Osteoblast (primary cell): ENCODE measurements at regions not wholly inside any gene's neighbourhood (a gene's known extent, or its start where the extent isn't known, plus 50 kb on each side); places are given as distances from the start of the nearest gene placed in this dataset.

Experiments
- DNase-seq: peaks from one replicate; pipeline ENCODE4 v3.0.0; 2011; ENCODE audit warnings: low spot score, mixed read lengths; ENCODE audit not compliant: insufficient read length; ENCODE audit errors: missing footprints
- H2AFZ ChIP-seq: 2 replicates; pipeline ENCODE4 v1.6.0; 2011; ENCODE audit warnings: mild to moderate bottlenecking, low read length
- H3K27ac ChIP-seq: 2 replicates; pipeline ENCODE4 v1.5.1; 2011; ENCODE audit warnings: mild to moderate bottlenecking, low read depth, low read length, moderate library complexity
- H3K27me3 ChIP-seq: 2 replicates; pipeline ENCODE4 v1.6.0; 2012; ENCODE audit warnings: mild to moderate bottlenecking, control low read depth, inconsistent platforms, low read length, moderate library complexity; ENCODE audit not compliant: insufficient read depth
- H3K36me3 ChIP-seq: 2 replicates; pipeline ENCODE4 v1.5.1; 2011; ENCODE audit warnings: mild to moderate bottlenecking, low read length, control low read depth, moderate library complexity; ENCODE audit not compliant: insufficient read depth
- H3K4me1 ChIP-seq: 2 replicates; pipeline ENCODE4 v1.5.1; 2011; ENCODE audit warnings: mild to moderate bottlenecking, low read length, control low read depth, moderate library complexity; ENCODE audit not compliant: insufficient read depth
- H3K4me2 ChIP-seq: 2 replicates; pipeline ENCODE4 v1.6.0; 2011; ENCODE audit warnings: mild to moderate bottlenecking, low read length; ENCODE audit not compliant: insufficient read depth
- H3K4me3 ChIP-seq: fragments of 200-600 bp; sonication (generic); 3 replicates; pipeline ENCODE4 v1.5.1; 2012; ENCODE audit warnings: mild to moderate bottlenecking, low read length, inconsistent platforms; ENCODE audit not compliant: insufficient read depth
- H3K79me2 ChIP-seq: 2 replicates; pipeline ENCODE4 v1.6.0; 2012; ENCODE audit warnings: mild to moderate bottlenecking, low read length, control low read depth, inconsistent platforms; ENCODE audit not compliant: insufficient read depth
- H3K9me3 ChIP-seq: 2 replicates; pipeline ENCODE4 v1.5.1; 2011; ENCODE audit warnings: low read depth, low read length, control low read depth
- H4K20me1 ChIP-seq: 2 replicates; pipeline ENCODE4 v1.6.0; 2012; ENCODE audit warnings: mild to moderate bottlenecking, low read length, control low read depth; ENCODE audit not compliant: insufficient read depth
- CTCF ChIP-seq: IDR thresholded peaks from 2 replicates; pipeline ENCODE4 v1.5.1; 2011; ENCODE audit warnings: mild to moderate bottlenecking, low read depth, low read length, moderate library complexity; ENCODE audit errors: extremely low read depth

GRCh38 chr4:34922325-34922724, 1322.0 kb downstream of the ARAP2 start:
- no peak for DNase-seq
- H2AFZ ChIP-seq: no peak overlapping the region
- no peak overlapping the region for H3K4me3 ChIP-seq
- no peak overlapping the region for H3K27ac ChIP-seq
- no peaks in the 10 kb centered on the region for H3K79me2 ChIP-seq
- H3K4me2 ChIP-seq: no peak overlapping the region
- H3K36me3 ChIP-seq: no peaks in the 10 kb centered on the region
- H3K4me1 ChIP-seq: no peaks in the 10 kb centered on the region
- H4K20me1 ChIP-seq: no peaks in the 10 kb centered on the region
- TF ChIP-seq CTCF: no peak
- H3K27me3 ChIP-seq: no peaks in the 10 kb centered on the region
- no peaks in the 10 kb centered on the region for H3K9me3 ChIP-seq

- Histone ChIP-seq H3K27ac (no peak overlapping the region), H3K27me3 (no peaks in the 10 kb centered on the region), H3K36me3 (no peaks in the 10 kb centered on the region), H3K4me3 (no peak overlapping the region), H4K20me1 (no peaks in the 10 kb centered on the region), H3K79me2 (no peaks in the 10 kb centered on the region), H3K9me3 (no peaks in the 10 kb centered on the region), H3K4me1 (no peaks in the 10 kb centered on the region), H3K4me2 (no peak overlapping the region), H2AFZ (no peak overlapping the region)
- no peak for DNase-seq
- no peak for TF ChIP-seq CTCF
Measured at GRCh38 chr4:34932591-34932990, 1311.7 kb downstream of the ARAP2 start.

- Histone ChIP-seq H3K4me1 (no peaks in the 10 kb centered on the region), H4K20me1 (no peaks in the 10 kb centered on the region), H3K27ac (no peak overlapping the region), H3K27me3 (no peaks in the 10 kb centered on the region), H3K79me2 (no peaks in the 10 kb centered on the region), H3K9me3 (peaks cover 2% of the 10 kb centered on the region), H3K36me3 (no peaks in the 10 kb centered on the region), H3K4me3 (no peak overlapping the region), H3K4me2 (no peak overlapping the region), H2AFZ (no peak overlapping the region)
- TF ChIP-seq CTCF: no peak
- DNase-seq: no peak
Measured at GRCh38 chr4:34935739-34936138, 1308.6 kb downstream of the ARAP2 start.

GRCh38 chr4:34939073-34939472, 1305.2 kb downstream of the ARAP2 start:
- no peak overlapping the region for H3K27ac ChIP-seq
- no peak for DNase-seq
- no peak for TF ChIP-seq CTCF

More at GRCh38 chr4:34939073-34939472, 1305.2 kb downstream of the ARAP2 start:
- Histone ChIP-seq H3K4me3 (no peak overlapping the region), H3K4me1 (no peaks in the 10 kb centered on the region), H3K4me2 (no peak overlapping the region), H2AFZ (no peak overlapping the region), H3K79me2 (no peaks in the 10 kb centered on the region), H3K27me3 (no peaks in the 10 kb centered on the region), H3K9me3 (peaks cover 2% of the 10 kb centered on the region), H4K20me1 (no peaks in the 10 kb centered on the region), H3K36me3 (no peaks in the 10 kb centered on the region)
